RPMI8226 (cell line): ENCODE measurements at regions not wholly inside any gene's neighbourhood (a gene's known extent, or its start where the extent isn't known, plus 50 kb on each side); places are given as distances from the start of the nearest gene placed in this dataset.
"Not testable (repeated sequence)": the region's sequence is repeated elsewhere in the genome, so short reads cannot be mapped to it uniquely, and the experiment has no call there.

Experiments used
- DNase-seq: peaks from one replicate; pipeline ENCODE4 v3.0.0-alpha.2; 2015

GRCh38 chr2:89756616-89757015 lies 1065.1 kb downstream of the RPIA start:
- not testable (repeated sequence) for DNase-seq

DNA sequence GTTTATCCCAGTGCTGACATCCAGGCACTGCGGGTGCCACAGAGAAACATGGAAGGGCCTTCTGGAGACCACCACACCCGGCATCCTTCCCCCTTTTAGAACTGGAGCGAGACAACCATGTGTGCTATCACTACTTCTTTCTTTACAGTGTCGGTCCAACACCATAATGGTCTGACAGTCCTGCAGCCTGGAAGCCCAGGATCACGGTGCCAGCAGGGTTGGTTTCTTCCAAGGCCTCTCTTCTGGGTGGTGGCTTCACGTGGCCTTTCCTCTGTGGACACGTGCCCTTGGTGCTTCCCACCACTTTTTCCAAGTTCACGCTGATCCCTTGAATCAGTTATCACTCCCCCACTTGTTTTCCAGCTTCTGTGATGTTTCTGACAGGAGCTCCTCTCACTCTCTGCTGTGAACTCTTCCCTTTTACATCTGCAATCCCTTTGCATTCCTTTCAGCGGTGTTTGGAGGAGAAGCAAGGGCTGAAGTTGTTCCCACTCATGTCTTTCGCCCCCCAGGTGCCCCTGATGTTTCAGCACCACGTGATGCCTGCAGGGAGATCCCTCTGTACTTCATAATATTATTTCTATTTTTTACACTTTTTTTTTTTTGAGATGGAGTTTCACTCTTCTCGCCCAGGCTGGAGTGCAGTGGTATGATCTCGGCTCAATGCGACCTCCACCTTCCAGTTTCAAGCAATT lies 1067.0 kb downstream of the RPIA start:
- DNase-seq = not testable (repeated sequence)

DNA sequence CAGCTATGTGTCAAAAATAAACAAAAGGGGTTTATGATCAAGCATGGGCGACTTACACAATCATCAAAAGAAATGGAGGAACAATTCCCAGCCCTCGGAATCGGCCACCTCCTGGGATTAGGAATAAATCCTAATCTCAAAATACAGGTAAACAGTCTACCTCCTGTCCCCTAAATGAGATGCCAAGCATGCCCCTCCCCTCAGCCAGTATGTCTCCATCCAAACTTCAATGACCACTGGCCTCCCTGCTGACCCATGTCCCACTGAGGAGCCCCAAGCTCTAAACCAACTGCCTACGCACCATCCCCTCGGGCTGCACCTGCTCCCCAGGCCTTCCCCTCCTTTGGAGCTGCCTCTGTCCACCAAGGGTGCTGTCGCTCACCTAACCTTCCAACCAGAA lies 1069.3 kb downstream of the RPIA start:
- DNase-seq = not testable (repeated sequence)

- DNase-seq = not testable (repeated sequence)
Observed at GRCh38 chr2:89761171-89761570, 1069.7 kb downstream of the RPIA start.

GRCh38 chr2:89761863-89762262 lies 1070.4 kb downstream of the RPIA start:
- not testable (repeated sequence) for DNase-seq

DNA sequence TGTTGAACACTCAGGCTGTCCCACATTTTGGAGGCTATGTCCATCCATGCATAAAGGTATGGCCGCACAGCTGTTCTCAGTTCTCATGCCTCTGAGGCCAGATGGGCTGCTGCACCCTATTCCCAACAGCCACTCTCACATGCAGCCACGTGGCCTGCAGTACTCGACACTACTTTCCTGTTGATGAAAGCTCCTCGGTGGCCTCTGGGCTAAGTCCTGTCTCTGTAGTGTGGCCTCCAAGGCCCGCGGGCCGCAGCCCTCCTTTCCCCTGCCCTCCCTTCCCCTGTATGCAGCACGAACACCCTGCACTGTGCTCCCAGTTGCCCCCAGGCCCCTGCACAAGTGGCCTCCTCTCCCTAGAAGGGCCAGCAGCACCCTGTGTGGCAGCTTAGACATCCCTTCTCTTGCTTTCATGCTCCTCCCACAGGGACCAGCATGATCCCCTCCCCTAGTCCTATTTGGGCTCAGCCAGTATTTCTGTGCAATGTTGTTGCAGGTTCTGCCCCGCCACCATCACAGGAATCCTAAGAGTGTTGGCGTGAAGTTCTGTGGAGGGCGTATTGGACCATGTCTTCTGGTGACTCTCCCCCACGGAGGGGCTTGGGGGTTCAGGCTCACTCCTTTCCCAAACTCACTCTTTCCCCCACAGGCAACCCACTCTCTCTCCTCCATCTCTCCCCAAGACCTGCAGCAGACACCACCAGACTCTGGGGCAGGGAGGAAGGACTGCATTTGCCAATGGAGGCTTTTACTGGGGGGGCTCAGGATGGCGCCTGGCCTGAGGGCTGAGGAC lies 1071.2 kb downstream of the RPIA start:
- DNase-seq = not testable (repeated sequence)

- peak; percentile 46 for DNase-seq
Observed at GRCh38 chr2:89763254-89763580, 1071.7 kb downstream of the RPIA start.

GRCh38 chr2:89763581-89764485 lies 1072.4 kb downstream of the RPIA start:
- DNase-seq = no peak

DNA sequence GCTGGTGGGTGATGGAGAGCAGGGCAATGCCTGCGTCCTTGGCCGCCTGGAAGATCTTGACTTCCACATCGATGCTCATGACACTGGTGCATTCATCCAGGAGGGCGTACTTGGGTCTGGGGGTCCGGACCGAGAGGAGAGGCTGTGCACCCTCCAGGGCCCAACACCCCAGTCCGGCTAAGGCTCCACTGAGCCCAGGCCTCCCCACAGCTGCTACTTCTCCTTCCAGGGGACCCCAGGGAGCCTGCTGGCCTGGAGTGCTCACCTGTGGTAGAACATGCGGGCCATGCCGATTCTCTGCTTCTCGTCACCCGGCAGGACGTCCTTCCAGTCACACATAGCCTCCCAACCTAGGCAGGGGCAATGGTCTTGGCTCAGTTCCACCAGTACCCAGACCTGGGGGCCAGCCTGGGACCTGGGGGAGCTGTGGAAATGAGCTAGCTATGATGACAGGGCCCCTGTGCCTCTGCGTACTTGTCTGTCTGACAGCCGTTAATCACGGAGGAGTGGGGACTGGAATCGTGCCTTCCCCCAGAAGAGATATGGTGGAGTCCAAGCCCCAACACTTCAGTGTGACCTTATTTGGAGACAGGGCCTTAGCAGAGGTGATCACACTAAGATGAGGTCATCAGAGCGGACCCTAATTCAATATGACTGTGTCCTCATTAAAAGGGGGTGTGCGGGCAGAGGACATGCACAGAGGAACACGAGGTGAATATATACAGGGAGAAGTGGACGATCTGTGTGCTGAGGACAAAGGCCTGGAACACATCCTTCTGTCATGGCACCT lies 1073.3 kb downstream of the RPIA start:
- not testable (repeated sequence) for DNase-seq

- not testable (repeated sequence) for DNase-seq
Observed at GRCh38 chr2:89765361-89765718, 1073.9 kb downstream of the RPIA start.

- not testable (repeated sequence) for DNase-seq
Observed at GRCh38 chr2:89766141-89766990, 1074.9 kb downstream of the RPIA start.

- DNase-seq = not testable (repeated sequence)
Observed at GRCh38 chr2:89767058-89767457, 1075.6 kb downstream of the RPIA start.

DNA sequence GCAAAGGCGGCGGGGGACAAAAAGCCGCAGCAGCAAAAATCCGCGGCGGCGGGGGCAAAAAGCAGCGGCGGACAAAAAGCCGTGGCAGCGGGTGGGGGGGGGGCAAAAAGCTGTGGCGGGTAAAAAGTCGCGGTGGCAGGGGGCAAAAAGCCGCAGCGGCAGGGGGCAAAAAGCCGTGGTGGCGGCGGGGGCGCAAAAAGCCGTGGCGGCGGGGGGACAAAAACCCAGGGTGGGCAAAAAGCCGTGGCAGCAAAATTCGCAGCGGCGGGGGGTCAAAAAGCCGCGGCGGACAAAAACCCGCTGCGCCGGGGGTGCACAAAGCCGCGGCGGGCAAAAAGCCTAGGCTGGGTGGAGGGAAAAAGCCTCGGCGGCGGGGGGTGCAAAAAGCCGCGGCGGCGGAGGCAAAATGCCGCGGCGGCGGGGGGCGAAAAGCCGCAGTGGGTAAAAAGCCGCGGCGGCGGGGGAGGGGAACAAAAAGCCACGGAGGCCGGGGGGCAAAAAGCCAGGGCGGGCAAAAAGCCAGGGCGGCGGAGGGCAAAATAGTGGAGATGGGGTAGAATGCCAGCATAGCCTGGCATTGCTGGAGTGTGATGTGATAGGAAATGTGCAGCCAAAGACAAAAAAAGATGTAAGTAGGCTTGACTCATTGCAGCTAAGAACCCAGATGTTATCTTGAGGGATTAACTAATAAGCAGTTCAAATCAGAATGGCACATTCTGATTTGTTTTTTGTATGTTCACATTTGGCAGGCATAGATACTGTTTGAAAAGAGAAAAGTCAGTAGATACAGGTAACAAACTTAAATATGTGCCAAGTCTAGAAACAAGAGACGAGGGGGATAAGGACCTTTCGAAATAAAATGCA lies 1076.3 kb downstream of the RPIA start:
- no peak for DNase-seq

- DNase-seq = no peak
Observed at GRCh38 chr2:89775885-89776284, 1084.4 kb downstream of the RPIA start.

GRCh38 chr2:89780318-89780717 lies 1088.8 kb downstream of the RPIA start:
- DNase-seq = no peak

DNA sequence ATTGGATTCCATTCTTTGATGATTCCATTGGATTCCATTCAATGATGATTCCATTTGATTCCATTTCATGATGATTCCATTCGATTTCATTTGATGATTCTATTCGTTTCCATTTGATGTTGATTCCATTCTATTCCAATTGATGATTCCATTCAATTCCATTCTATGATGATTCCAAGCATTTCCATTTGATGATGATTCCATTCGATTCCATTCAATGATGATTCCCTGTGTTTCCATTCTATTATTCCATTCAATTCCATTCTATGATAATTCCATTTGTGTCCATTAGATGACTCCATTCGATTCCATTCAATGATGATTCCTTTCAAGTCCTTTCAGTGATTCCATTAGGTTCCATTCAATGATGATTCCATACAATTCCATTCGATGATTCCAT lies 1090.5 kb downstream of the RPIA start:
- DNase-seq = no peak

GRCh38 chr2:89784960-89785359 lies 1093.5 kb downstream of the RPIA start:
- no peak for DNase-seq

GRCh38 chr2:89785528-89785927 lies 1094.1 kb downstream of the RPIA start:
- not testable (repeated sequence) for DNase-seq

DNA sequence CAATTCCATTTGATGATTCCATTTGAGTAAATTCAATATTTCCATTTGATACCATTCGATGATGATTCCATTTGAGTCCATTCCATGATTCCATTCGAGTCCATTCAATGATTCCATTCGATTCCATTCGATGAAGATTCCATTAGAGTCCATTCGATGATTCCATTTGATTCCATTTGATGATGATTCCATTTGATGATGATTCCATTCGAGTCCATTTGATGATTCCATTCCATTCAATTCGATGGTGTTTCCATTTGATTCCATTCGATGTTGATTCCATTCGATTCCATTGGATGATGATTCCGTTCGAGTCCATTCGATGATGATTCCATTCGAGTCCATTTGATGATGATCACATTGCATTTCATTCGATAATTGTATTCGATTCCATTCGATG lies 1095.2 kb downstream of the RPIA start:
- not testable (repeated sequence) for DNase-seq

- not testable (repeated sequence) for DNase-seq
Observed at GRCh38 chr2:89795530-89795929, 1104.1 kb downstream of the RPIA start.
